Body of pancreas (tissue), 4 donors: ENCODE measurements at regions not wholly inside any gene's neighbourhood (a gene's known extent, or its start where the extent isn't known, plus 50 kb on each side); places are given as distances from the start of the nearest gene placed in this dataset.

ENCODE experiments used
- ATAC-seq: fragments of 150-250 bp; one replicate; pipeline ENCODE4 v1.9.1; 2016
- DNase-seq, 4 donors: peaks; one replicate each; pipeline ENCODE4 v3.0.0-alpha.2; 2019
- H3K27ac ChIP-seq, 4 donors: fragments of 200-600 bp; sonication (generic); 1 replicate in 3 of 4; 2 replicates in 1 of 4; pipeline versions ENCODE4 v1.5.1 to v1.6.1; 2016 to 2019; ENCODE audit warnings: mild to moderate bottlenecking in 1 of 4, mixed read lengths in 1 of 4, moderate library complexity in 1 of 4
- H3K27me3 ChIP-seq, 2 donors: fragments of 200-600 bp; sonication (generic); one replicate each; pipeline ENCODE4 v1.6.0; 2016; ENCODE audit warnings: mild to moderate bottlenecking in 1 of 2
- H3K36me3 ChIP-seq, 2 donors: fragments of 200-600 bp; sonication (generic); replicated peaks in 1 of 2; 2 replicates each; pipeline ENCODE4 v1.5.1; 2016; ENCODE audit warnings: low read depth in 2 of 2; ENCODE audit not compliant: insufficient read depth in 1 of 2
- H3K4me1 ChIP-seq: fragments of 200-600 bp; sonication (generic); one replicate; pipeline ENCODE4 v1.6.0; 2016
- H3K4me3 ChIP-seq, 2 donors: fragments of 200-600 bp; sonication (generic); 1 replicate in 1 of 2; 2 replicates in 1 of 2; pipeline ENCODE4 v1.5.1; 2016 to 2019
- H3K9me3 ChIP-seq, 3 donors: fragments of 200-600 bp; sonication (generic); 1 replicate in 2 of 3; 2 replicates in 1 of 3; pipeline ENCODE4 v1.5.1; 2016
- POLR2A ChIP-seq, 3 donors: fragments of 450-650 bp; IDR thresholded peaks; one replicate each; pipeline ENCODE4 v1.6.1; 2016; ENCODE audit warnings: antibody characterized with exemption in 3 of 3, mild to moderate bottlenecking in 2 of 3
- WGBS, 2 donors: methylation state at CpG; one replicate each; pipeline ENCODE4 v1.1.5; 2017; 5-methylcytosine and 5-hydroxymethylcytosine counted together
- intact Hi-C: fragments of 100-400 bp; cut with DNase I; formaldehyde crosslinking; loops from one replicate; pipeline ENCODE4 v1.15.1; 2023
- TF ChIP-seq, protein P1 (sequence below), 7 experiments: fragments of 450-650 bp in 4 of 7; fragments of 200-600 bp in 3 of 7; sonication (generic) in 3 of 7; IDR thresholded peaks; one replicate each; pipeline ENCODE4 v1.5.1; 2016 to 2019; ENCODE audit warnings: antibody characterized with exemption in 7 of 7

DNA sequence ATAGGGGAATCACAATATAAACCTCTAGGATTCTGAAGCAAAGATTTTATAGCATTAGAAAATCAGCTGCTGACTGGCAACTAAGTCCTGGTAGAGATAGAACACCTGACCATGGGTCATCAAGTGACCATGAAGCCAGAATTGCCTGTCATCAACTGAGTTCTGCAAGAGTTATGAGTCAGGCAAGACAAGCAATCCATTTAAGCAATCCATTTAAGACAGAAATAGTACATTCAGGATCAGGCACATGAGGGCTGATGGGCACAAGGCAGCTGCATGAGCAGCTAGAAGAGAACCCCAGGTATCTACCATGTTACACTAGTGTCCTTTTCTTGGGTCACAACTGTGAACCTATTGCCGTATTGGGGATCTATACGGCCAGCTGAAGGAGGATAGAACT is 98.9 kb downstream of the SPRY1 start:
- no peaks in the 10 kb centered on the region for H3K36me3 ChIP-seq
- H3K4me1 ChIP-seq: no peaks in the 10 kb centered on the region
- ATAC-seq: no peak
- no peaks in the 10 kb centered on the region for H3K9me3 ChIP-seq
- no peaks in the 10 kb centered on the region for H3K27me3 ChIP-seq
- intact Hi-C loops: no loop called here
- TF ChIP-seq POLR2A (IDR thresholded peaks at IDR 0.05): no peak
- TF ChIP-seq, protein P1, sequence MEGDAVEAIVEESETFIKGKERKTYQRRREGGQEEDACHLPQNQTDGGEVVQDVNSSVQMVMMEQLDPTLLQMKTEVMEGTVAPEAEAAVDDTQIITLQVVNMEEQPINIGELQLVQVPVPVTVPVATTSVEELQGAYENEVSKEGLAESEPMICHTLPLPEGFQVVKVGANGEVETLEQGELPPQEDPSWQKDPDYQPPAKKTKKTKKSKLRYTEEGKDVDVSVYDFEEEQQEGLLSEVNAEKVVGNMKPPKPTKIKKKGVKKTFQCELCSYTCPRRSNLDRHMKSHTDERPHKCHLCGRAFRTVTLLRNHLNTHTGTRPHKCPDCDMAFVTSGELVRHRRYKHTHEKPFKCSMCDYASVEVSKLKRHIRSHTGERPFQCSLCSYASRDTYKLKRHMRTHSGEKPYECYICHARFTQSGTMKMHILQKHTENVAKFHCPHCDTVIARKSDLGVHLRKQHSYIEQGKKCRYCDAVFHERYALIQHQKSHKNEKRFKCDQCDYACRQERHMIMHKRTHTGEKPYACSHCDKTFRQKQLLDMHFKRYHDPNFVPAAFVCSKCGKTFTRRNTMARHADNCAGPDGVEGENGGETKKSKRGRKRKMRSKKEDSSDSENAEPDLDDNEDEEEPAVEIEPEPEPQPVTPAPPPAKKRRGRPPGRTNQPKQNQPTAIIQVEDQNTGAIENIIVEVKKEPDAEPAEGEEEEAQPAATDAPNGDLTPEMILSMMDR (IDR thresholded peaks at IDR 0.05): no peak
- H3K4me3 ChIP-seq: no peak overlapping the region
- WGBS, 2 donors: 72 to 92% methylated on average over 2 of the region's 2 CpGs
- DNase-seq: no peak
- H3K27ac ChIP-seq: no peak overlapping the region

DNA sequence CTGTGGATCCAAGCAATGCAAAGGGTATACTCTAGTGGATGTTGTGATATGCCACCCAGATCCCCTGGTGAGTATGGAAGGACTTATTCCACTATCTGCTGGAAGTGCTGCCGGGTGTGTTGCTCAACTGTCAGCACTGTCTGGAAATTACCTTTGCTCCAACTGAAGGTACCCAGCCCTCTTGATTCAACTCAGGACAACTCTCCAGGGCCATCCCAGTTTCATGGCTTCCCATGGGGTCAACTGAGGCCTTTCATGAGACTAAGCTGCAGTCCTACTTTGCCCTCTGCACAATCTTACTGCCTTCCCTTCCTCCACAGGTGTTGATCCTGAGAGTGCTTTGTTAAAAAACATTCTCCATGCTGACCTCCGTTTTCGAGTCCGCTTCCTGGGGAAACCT is 99.8 kb downstream of the SPRY1 start:
- no peak overlapping the region for H3K27ac ChIP-seq
- DNase-seq (no peak), ATAC-seq (no peak)
- no peaks in the 10 kb centered on the region for H3K36me3 ChIP-seq
- intact Hi-C loops: no loop called here
- H3K4me3 ChIP-seq: no peak overlapping the region
- TF ChIP-seq, protein P1 (IDR thresholded peaks at IDR 0.05): no peak
- no peak for TF ChIP-seq POLR2A (IDR thresholded peaks at IDR 0.05)
- no peaks in the 10 kb centered on the region for H3K9me3 ChIP-seq
- no peaks in the 10 kb centered on the region for H3K27me3 ChIP-seq
- 89% methylated on average over 4 of the region's 4 CpGs for WGBS, 2 donors
- no peaks in the 10 kb centered on the region for H3K4me1 ChIP-seq

DNA sequence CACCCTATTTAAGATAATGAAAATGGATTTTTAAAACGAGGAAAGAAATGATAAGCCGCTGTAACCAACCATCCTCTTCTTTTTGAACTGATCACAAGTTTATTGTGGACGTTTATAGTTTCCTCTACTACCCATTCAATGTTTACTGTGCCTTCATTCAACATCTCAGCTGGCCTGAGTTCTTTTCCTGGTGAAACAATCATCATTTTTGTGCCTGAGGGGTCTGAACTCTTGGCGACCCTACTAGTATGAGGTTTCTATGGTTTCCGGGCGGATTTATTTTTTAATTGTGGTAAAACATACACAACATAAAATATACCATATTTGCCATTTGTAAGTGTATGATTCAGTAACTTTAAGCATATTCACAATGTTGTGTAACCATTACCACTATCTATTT is 100.7 kb downstream of the SPRY1 start:
- Histone ChIP-seq H3K27ac (no peak overlapping the region), H3K9me3 (no peaks in the 10 kb centered on the region), H3K4me3 (no peak overlapping the region), H3K36me3 (no peaks in the 10 kb centered on the region), H3K27me3 (no peaks in the 10 kb centered on the region), H3K4me1 (no peaks in the 10 kb centered on the region)
- WGBS, 2 donors: 73 to 78% methylated on average over 6 of the region's 6 CpGs
- no peak for DNase-seq
- intact Hi-C loops: no loop called here
- TF ChIP-seq, protein P1 (IDR thresholded peaks at IDR 0.05): no peak
- TF ChIP-seq POLR2A (IDR thresholded peaks at IDR 0.05): no peak
- no peak for ATAC-seq

DNA sequence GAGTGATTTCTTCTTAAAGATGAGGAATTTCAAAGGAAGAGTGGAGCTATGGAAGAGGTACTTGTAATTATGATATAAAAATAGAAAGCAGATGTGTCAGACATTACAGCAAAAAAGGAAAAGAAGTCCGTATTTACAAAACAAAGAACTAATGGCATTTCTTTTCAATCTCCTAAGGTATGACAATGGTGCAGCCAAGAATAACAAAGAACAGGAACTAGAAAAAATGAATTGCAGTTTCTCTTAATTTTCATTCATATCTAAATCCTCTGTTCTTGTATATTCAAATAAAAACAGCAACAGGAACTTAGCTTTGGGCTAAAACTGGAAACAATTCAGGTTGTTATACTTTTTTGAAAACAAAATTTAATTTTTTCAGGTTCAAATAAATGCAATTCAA is 105.1 kb downstream of the SPRY1 start:
- peaks cover 10% of the 10 kb centered on the region for H3K4me1 ChIP-seq

More for the DNA sequence above, 105.1 kb downstream of the SPRY1 start:
- no peaks in the 10 kb centered on the region for H3K36me3 ChIP-seq
- WGBS, 2 donors: 75 to 79% methylated on average over 1 of the region's 1 CpG
- H3K4me3 ChIP-seq: no peak overlapping the region
- TF ChIP-seq, protein P1 (IDR thresholded peaks at IDR 0.05): no peak
- no peak for TF ChIP-seq POLR2A (IDR thresholded peaks at IDR 0.05)
- intact Hi-C loops: no loop called here
- DNase-seq (no peak), ATAC-seq (no peak)
- no peaks in the 10 kb centered on the region for H3K27me3 ChIP-seq
- H3K9me3 ChIP-seq: no peaks in the 10 kb centered on the region
- no peak overlapping the region for H3K27ac ChIP-seq
